Testis (tissue), 2 donors: ENCODE measurements at regions not wholly inside any gene's neighbourhood (a gene's known extent, or its start where the extent isn't known, plus 50 kb on each side); places are given as distances from the start of the nearest gene placed in this dataset.

Experiments
- POLR2A ChIP-seq: fragments of 450-650 bp; IDR thresholded peaks from one replicate; pipeline ENCODE4 v1.6.1; 2017; ENCODE audit warnings: antibody characterized with exemption, mild to moderate bottlenecking, moderate library complexity
- TF ChIP-seq, protein P1 (sequence below), 3 experiments: fragments of 450-650 bp in 2 of 3; fragments of 200-600 bp in 1 of 3; sonication (generic) in 1 of 3; IDR thresholded peaks; one replicate each; pipeline ENCODE4 v1.5.1; 2016 to 2019; ENCODE audit warnings: antibody characterized with exemption in 3 of 3, mild to moderate bottlenecking in 2 of 3, moderate library complexity in 1 of 3

DNA sequence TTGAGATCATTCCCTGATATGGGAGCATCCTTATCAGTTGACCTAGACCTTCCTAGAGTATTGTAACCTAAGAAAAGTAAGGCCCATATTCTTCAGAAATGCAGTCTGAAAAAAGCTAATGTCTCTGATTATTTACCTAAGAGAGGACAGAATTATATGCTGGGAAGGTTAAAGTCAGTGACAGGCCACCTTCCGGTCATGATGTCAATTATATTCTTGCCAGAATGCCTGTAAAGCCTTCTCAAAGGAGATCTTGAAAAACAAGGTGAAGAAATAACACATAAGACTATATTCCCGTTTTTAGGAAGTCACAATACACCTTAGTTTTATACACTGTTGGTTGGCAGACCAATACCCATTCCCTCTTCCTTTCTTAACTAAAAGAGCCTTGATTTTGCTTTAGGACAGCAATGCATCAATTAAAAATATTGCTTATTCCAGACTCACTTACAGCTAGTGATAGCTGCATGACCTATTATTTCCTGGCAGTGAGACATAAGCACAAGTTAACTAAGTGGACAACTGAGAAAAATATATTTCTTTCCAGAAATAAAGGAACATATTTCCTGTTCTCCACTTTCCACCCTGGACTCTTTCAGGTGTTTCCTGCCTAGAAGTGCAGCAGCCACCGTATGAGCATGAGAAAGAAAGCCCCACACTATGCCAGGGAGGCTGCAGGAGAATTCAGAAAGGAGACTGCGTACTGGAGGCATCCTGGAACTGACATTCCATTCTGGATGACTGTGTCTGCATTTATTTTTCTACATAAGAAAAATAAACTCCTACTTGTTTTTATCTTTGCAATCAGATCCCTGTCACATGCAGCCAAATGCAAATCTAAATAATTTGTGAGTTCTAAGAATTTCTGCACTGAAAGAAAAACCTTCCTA, 332.9 kb upstream of the PTBP2 start:
- no peak for TF ChIP-seq POLR2A
- TF ChIP-seq, protein P1, sequence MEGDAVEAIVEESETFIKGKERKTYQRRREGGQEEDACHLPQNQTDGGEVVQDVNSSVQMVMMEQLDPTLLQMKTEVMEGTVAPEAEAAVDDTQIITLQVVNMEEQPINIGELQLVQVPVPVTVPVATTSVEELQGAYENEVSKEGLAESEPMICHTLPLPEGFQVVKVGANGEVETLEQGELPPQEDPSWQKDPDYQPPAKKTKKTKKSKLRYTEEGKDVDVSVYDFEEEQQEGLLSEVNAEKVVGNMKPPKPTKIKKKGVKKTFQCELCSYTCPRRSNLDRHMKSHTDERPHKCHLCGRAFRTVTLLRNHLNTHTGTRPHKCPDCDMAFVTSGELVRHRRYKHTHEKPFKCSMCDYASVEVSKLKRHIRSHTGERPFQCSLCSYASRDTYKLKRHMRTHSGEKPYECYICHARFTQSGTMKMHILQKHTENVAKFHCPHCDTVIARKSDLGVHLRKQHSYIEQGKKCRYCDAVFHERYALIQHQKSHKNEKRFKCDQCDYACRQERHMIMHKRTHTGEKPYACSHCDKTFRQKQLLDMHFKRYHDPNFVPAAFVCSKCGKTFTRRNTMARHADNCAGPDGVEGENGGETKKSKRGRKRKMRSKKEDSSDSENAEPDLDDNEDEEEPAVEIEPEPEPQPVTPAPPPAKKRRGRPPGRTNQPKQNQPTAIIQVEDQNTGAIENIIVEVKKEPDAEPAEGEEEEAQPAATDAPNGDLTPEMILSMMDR (IDR thresholded peaks at IDR 0.05): no peak
